GM21423 (cell line): ENCODE measurements at regions not wholly inside any gene's neighbourhood (a gene's known extent, or its start where the extent isn't known, plus 50 kb on each side); places are given as distances from the start of the nearest gene placed in this dataset.
"Not testable (repeated sequence)": the region's sequence is repeated elsewhere in the genome, so short reads cannot be mapped to it uniquely, and the experiment has no call there.

Experiments
- ATAC-seq: cut with Tn5 transposase; IDR thresholded peaks from one replicate; pipeline ENCODE4 v1.9.1; 2021; ENCODE audit warnings: mild to moderate bottlenecking, moderate library complexity; ENCODE audit not compliant: unreplicated experiment

DNA sequence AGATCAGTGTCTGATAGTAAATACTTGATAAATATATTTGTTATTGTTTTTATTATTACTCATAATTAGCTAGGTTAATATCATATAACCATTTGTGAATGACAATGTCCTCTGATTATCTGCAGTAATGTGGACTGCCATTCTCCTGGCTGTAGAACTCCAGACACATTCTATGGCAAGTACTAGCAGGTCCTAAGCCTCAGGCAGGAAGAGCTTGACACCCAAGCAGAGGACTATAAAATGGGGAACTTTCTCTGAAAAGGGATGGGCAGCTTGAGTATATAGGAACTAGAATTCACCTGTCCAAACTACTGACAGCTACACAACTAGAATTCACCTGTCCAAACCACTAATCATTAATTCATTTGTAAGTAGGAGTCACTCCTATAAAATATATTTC, 649.4 kb downstream of the CPS1 start:
- ATAC-seq: no peak

DNA sequence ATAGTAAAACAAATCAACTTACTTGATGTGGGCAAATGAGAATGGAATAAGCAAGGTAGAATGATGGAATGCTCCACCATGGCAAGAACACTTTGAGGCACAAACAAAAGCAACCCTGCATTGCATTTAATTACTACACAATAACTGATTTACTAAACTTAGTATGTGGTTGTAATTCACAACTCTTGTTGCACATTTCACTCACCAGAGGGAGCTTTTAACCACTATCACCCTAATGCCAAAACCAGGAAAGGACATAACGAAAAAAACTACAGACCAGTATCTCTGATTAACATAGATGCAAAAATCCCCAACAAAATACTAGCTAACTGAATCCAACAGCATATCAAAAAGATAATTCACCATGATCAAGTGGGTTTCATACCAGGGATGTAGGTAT, 659.8 kb downstream of the CPS1 start:
- ATAC-seq: no peak

DNA sequence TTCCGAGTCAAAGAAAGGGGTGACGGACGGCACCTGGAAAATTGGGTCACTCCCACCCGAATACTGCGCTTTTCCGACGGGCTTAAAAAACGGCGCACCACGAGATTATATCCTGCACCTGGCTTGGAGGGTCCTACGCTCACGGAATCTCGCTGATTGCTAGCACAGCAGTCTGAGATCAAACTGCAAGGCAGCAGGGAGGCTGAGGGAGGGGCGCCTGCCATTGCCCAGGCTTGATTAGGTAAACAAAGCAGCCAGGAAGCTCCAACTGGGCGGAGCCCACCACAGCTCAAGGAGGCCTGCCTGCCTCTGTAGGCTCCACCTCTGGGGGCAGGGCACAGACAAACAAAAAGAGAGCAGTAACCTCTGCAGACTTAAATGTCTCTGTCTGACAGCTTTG, 663.1 kb downstream of the CPS1 start:
- not testable (repeated sequence) for ATAC-seq

DNA sequence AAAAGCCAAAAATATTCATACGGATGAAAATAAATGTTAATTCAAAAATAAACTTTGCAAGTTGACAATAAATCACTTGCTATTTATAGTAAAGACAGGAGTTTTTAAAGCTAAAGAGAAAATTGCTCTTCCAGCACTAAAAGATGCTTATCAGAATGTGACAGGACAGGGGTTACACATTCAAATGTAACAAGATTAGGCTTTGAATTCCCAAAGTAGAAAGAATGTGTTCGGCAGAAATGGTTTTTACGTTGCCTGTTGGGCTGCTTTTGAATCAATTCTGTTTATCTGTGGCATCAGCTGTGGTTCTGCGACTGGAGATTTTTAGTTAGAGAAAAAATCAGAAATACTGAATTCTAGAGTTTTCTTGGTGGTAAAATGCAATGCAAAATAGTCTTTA, 669.4 kb downstream of the CPS1 start:
- ATAC-seq: no peak

DNA sequence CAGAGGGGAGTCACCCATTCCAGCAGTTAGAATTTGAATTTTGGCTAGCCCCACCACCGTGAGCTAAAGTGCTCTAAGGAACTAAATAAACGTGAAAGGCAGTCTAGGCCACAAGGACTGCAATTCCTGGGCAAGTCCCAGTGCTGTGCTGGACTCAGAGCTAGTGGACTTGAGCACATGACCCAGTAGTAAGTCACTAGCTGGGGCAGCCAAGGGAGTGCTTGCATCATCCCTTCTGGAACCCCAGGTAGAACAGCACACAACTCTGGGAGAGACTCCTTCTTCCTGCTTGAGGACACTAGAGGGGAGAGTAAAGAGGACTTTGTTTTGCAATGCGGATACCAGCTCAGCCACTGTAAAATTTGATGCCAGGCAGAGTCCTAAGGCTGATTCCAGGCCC, 672.2 kb downstream of the CPS1 start:
- ATAC-seq: no peak

DNA sequence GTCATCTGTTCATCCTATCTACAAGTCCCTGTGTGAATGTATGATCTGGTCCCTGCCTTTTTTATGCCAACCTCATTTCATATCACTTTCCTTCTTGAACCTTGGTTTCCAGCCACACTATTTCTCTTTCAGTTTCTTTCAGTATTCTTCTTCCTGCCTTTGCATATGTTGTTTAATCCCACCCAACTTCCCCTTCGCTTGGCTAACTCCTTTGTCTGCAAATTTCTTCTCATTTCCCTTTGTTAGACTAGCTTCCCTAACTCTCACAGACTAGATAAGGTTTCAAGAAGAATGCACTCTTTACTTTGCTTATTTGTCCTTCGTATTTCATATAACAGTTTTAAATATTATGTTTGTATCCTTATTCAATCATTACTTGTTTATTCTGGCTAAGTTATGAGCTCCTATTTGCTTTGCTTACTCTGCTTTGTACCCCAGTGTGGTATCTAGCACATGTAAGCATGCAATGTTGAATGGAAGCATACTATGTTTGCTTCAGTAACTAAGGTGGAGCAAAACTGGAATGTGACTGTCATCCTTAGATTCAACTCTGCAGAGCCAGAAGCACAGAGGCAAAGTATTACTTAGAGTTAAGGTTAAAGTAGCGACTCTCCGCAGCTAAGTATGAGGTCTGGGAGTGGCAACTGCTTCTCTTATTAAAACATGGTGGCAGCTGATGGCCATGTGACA, 681.3 kb downstream of the CPS1 start:
- ATAC-seq: no peak

DNA sequence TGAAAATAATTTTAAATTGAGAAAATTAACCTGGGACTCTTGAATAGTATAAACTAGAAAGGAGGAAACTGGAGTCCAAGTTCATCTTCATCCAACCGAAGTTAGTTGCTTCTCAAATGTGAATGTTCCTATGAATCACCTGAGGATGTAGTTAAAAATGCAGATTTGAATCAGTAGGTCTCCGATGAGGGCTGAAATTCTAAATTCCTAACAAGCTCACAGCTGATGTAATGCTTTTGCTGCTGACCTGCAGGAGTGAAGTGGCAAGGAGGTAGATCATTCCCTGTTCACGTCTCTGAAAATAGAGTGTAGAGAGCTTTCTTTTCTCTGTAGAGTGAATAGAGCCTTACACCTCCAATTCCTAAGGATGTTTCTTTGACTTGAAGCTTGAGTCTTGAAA, 685.5 kb downstream of the CPS1 start:
- ATAC-seq: no peak

DNA sequence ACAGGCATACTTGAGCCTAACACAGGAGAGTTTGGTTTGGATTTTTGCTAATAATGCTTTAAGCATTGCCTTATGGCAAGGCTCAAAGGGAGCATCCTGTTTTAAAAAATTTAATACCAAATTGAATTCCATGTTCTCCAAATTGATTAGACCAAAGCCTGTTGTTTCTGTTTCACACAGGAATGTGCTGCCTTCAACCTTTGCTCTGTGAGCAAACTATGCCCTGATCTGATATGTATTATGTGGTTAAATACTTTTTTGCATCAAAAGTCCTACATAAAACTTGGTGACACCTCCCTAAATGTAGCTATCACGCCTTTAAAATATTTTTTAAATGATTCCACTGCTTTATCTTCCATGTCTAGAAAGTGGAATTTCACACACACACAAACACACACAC, 691.4 kb downstream of the CPS1 start:
- ATAC-seq: no peak

DNA sequence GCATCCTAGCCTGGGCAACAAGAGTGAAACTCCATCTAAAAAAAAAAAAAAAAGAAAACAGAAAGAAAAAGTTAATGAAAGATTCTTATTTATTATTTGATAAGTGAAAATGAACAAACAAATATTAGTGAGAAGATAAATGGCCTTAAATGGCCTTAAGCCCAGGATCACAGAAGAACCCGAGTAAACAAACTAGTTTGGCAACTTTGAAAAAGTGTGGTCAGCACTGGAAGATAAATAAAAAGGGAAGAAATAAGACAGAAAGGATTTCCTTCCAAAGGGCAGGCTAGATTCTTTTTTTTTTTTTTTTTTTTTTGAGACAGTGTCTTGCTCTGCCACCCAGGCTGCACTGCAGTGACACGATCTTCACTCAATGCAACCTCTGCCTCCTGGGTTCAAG, 692.4 kb downstream of the CPS1 start:
- ATAC-seq: no peak

DNA sequence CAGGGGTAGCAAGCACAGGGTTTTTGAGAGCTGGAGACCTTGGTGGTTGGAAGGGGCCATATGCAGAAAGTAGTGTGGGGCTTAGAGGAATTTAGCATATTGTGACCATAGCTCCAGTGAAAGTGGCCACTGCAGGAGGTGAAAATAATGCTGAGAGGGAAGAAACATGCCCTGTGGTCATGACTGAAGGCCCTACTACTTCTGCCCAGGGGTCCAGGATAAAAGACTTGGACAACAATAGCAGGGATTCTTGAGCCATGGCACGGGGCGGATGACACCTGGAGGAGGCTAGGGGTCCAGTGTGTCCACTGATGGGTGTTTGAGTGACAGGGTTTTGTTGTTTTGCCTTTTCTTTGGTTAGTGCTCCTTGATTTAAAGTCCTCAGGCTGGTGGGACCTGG, 694.6 kb downstream of the CPS1 start:
- ATAC-seq: no peak

DNA sequence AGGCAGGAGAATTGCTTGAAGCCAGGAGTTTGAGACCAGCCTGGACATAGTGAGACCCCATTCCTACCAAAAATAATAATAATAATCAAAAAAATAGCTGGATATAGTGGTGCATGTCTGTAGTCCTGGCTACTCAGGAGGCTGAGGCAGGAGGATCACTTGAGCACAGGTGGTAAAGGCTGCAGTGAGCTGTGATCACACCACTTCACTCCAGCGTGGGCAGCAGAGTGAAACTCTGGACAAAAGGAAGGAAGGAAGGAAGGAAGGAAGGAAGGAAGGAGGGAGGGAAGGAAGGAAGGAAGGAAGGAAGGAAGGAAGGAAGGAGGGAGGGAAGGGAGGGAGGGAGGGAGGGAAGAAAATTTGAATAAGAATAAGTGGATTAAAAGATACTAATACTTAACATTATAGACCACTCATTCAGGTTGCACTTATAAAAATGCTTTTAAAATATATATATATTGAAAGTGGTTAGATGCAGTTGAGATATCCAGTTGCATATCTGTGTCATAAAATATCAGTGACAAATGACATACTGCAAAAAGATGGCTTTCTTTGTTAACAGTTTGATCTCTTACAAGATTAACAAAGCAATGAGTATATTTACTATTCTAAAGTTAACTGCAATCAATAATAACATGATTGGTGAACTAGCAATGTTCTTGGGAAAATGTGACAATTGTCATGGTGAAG, 702.4 kb downstream of the CPS1 start:
- ATAC-seq: no peak

DNA sequence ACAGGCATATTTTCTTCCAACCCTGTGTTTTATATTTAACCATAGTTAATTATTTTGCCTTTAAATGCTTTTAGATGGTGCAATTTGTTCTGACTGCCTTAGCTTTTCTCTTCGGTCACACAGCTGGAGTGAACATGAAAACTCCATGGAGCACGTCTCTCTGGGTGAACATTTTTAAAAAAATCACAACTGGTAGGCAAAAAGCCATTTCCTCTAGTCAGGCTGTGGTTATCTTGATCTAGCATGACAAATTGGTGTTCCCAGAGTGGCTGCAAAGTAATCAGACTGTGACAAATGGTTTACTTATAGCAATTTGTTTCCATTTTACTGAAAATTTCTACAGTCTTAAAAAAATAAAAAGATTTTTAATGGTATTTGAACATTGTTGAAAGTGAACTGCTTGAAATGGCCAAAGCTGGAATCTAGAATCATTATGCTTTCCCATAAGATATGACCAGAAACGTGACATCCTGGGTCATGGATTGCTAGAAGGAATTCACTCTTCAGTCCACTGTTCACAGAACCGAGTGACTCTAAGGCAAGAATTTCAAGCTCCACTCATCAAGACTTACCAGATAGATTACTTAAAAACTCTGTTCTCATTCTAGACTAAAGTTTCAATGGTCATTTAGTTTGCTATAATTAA, 703.6 kb downstream of the CPS1 start:
- no peak for ATAC-seq

DNA sequence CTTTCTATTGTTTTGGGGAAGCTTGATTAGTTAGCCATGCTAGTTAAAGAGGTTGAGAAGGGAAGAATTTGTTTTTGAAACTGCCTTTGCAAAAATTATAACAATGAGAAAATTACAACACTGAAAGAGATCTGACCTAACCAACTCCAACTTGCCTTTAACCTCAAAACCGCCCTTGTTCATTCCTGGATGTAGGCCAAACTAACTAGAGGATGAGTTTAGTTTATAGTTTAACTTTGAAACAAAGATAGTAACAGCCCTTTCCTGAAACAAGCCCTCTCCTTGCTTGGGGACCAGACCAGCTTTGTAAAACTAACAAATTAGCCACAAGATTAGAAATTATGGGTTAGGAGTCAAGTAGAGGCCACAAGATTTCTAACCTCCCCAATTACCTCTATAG, 713.9 kb downstream of the CPS1 start:
- ATAC-seq: no peak

DNA sequence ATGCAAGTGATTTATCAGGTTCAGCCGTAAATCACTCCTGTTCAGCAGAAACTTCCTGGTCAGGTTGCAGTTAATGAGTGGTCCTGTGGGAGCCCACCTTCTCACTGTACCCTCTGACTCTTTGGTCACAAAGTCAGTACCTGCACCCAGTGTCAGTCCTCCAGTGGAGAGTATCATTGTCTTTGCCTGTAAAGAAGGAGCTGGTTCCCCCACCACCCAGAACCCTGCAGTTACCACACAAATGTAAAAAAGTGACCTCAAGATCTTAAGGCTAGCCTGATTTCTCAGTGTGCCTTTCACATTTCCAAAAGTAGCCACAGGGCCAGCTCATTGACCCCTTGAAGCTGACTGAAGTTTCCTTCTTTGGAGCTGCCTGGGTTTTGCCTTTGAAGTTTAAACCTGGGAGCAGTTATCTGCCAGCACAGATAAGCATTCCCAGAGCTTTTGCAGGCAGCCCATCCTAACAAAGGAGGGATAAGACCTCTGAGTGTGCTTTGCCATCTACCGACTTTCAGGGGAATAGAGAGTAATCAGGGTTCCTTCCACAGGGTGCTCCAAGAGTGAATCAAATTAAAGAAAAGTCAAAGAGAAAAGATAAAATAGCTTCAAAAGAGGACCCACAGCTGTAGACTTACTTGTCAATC, 725.2 kb downstream of the CPS1 start:
- ATAC-seq: no peak

DNA sequence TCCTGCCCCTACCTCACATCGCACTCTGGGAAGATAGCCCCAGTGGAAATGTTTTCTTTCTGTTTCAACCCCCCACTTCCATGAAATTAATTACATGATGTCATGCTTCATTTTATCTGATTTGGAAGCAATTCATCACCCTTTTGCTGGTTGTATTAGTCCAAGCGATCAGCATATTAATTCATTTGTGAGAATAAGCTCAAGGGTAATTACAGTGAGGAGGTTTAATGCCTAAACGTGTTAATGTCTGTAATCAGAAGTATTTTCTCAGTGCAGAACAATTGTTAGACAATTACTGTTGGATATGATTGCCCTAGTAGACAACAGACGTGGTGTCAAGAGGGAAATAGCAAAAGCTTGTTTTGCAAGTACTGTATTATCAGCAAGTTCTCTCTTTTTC, 746.3 kb downstream of the CPS1 start:
- ATAC-seq: no peak

DNA sequence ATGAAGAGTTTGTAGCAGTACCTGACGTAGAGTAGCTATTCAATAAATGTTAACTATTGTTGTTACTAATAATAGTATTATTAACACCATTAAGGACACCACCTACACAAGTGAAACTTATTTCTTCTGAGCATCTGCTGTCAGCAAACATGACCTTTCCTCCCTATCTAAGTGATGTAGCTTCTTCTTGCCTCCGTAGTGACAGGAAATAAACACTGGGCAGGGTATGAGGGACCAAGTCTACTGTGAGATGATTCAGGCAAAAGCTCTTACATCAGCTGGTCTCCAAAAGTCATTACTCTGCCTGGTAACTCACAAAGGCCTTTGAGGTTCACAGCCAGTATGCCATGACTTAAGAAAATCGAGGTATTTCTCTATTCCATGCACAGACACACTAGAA, 750.5 kb downstream of the CPS1 start:
- no peak for ATAC-seq
